Stimulated activated CD4-positive, alpha-beta T cell treated with anti-CD3 and anti-CD28 coated beads, TNF-alpha, amount 100 ng/mL, for 48 hours (primary cell): ENCODE measurements at regions not wholly inside any gene's neighbourhood (a gene's known extent, or its start where the extent isn't known, plus 50 kb on each side); places are given as distances from the start of the nearest gene placed in this dataset.
A peak's percentile ranks its signal among the peaks of the same experiment; 100 is the strongest.

Source experiments
- DNase-seq, 3 donors: peaks; one replicate each; pipeline ENCODE4 v3.0.0-alpha.2; 2020; ENCODE audit warnings: low read depth in 3 of 3

DNA sequence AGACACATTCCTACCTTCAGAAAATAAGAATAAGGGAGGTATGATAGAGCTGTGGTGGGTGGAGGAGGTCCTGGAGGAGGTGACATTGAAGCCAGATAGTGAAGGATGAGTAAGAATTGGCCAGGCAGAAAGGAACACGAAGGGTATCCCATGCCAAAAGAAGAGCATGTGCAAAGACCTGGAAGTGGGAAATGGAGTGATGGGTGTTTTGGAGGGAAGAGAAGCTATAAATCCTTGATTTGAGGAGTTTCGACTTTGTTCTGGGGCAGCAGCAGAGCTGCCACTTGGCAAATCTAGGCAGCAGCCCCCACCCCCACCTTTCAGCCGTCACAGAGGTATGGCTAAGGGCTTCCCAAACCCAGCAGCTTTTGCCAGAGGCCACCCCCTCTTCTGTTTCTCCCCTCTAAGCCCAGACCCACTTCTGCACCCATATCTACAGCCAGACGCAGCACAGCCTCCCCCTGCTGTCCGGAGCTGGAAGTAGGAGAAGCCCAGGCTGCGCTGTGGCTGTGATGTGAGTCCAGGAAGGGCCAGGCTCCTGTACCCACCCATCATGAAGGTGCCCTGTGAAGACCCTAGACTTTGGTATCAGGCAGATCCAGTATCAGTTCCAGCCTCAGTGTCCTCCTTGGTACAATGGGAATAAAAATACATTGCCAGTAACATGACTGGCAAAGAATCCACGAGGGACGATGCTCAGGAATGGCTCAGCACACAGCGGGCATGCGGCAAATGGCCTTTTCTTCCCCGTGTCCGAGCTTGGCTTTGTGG is 188.7 kb upstream of the LINGO1 start:
- peak; percentile 22 to 38 (median 24) for DNase-seq

- no peak for DNase-seq
Observed at GRCh38 chr15:77819851-77820728, 187.4 kb upstream of the LINGO1 start.

DNA sequence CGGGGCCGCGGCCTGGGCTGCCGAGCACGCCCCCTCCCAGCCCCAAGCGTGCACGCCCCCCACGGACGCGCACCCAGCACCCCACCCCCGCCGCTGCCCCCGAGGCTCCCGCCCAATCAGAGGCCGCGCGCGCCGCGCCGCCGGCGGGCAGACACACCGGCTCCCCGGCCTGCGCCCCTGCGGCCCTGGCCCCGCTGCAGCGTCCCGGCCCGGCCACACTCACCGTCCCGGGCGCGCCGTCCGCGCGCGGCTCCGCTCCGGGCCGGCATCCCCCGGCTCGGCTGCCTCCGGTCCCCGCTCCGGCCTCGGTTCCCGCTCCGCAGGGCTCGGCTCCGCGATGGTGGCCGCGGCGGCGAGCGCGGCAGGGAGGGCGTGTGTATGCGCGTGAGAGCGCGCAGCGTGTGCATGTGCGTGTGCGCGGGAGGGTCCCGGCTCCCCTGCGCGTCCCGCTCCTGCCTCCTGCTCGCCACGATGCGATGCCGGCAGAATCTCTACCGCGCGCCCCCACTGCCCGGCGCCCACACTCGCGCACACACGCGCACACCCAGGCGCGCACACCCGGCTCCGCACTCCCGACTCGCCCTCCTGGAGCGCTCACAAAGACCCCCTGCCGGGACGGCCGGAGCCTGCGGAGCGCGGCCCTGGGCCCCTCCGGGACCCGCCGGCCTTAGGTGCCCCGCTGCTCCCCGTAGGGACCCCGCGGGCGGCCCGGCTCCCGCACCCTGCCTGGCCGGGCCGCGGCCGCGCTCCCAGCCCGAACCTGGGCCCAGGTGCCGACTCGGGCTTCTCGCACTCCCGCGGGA is 186.5 kb upstream of the LINGO1 start:
- DNase-seq = no peak

GRCh38 chr15:77818484-77819047 is 185.9 kb upstream of the LINGO1 start:
- no peak for DNase-seq

- DNase-seq = no peak
Observed at GRCh38 chr15:77817434-77817833, 184.7 kb upstream of the LINGO1 start.

DNA sequence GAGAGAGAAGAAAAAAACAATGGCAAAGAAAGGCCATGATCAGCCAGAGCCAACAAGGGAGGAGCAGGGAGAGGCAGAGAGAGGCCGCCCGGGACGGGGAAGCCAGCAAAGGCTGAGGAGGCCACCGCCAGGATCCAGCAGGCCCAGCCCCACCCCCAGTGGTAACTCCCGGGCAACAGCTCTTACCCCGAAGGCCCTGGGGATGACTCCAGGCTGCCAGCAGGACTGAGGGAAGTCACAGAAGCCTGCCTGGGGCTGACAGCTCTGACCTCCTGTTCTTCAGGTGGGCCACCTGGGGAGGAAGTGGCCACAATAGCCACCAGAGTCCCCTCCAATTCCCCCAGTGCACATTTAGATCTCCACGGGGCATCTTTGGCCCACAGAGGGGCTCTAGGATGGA is 184.3 kb upstream of the LINGO1 start:
- DNase-seq = no peak

DNA sequence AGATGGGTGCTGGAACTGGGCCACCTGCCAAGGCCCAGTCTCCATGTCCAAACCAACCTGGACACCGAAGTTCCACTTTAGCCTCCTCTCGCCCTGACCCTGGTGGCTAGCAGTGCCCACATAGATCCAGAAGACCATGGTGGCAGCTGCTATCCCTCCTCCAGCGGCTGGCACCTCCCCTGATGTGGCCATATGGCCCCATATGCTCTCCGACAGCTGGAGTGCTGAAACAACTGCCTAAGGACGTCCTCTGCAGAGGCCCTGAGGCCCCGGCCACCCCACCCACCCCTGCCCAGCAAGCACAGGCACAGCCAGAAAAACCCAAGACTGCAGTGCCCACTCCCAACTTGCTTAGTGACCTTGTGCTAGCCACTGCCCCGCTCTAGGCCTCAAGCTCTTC is 182.3 kb upstream of the LINGO1 start:
- DNase-seq = no peak

GRCh38 chr15:77812664-77813063 is 180.0 kb upstream of the LINGO1 start:
- DNase-seq = no peak

DNA sequence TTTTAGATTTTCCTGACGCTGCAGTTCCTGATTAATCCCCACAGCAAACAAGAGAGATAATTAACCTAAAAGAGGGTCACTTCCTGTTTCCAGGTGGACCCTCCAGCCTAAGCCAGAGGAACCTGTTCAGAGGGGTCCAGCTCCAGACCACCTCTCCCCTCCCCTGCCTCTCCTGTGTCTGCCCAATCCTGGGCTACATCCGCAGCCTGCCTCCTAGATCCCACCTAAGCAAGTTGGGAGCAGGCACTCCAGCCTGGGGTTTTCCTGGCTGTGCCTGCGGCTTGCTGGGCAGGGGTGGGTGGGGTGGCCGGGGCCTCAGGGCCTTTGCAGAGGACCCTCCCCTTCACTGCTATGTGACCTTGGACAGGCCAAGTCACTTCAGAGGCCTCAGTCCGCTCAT is 178.6 kb upstream of the LINGO1 start:
- DNase-seq = no peak

DNA sequence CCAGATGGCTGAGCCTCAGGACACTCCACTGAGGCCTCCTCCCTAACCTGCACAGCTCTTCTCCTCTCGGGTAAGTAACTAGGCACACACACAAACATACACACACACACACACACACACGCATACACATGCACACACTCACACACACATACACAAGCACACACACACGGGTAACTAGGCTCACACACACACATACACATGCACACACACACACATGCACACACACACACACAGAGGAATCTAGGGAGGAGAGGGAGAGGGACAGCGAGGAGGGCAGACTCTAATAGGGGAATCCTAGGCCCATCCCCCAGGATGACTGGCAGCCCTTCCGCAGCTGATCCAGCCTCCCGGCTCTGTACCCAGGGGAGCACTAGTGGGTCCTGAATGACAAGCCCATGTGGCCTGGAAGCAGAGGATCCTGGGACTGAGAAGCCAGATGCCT is 177.4 kb upstream of the LINGO1 start:
- DNase-seq = no peak

GRCh38 chr15:77808581-77809177 is 176.0 kb upstream of the LINGO1 start:
- DNase-seq = no peak

DNA sequence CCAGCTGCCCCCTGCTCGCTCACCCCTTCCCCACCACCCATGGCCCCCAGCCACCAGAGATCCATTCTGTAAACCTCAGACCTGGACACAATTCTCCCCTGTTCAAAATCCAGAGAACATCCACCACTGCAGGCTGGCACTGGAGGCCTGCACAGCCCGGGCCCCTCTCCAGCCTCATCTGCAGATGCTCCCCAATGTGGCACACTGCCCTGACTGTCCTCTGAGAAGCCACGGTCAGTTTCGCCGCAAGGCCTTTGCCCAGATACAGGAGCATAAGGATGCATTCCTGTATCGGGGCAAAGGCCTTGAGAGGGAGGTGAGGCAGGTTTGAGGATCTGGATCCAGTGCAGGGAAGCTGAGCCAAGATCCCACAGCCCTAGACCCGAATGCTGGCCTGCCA is 175.4 kb upstream of the LINGO1 start:
- DNase-seq = no peak

- no peak for DNase-seq
Observed at GRCh38 chr15:77807611-77808010, 174.9 kb upstream of the LINGO1 start.

- DNase-seq = no peak
Observed at GRCh38 chr15:77807115-77807514, 174.4 kb upstream of the LINGO1 start.

GRCh38 chr15:77804210-77804609 is 171.5 kb upstream of the LINGO1 start:
- no peak for DNase-seq

DNA sequence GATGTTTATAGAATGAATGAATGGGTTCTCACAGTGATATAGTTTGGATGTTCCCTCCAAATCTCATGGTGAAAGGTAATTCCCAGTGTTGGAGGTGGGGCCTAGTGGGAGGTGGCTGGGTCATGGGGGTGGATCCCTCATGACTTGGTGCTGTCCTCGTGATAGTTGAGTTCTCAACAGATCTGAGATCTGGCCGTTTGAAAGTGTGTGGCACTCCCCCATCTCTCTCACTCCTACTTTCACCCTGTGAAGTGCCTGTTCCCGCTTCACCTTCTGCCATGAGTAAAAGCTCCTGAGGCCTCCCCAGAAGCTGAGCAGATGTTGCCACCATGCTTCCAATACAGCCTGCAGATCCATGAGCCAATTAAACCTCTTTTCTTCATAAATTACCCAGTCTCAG is 170.8 kb upstream of the LINGO1 start:
- DNase-seq = no peak

GRCh38 chr15:77800305-77800704 is 167.6 kb upstream of the LINGO1 start:
- DNase-seq = no peak

DNA sequence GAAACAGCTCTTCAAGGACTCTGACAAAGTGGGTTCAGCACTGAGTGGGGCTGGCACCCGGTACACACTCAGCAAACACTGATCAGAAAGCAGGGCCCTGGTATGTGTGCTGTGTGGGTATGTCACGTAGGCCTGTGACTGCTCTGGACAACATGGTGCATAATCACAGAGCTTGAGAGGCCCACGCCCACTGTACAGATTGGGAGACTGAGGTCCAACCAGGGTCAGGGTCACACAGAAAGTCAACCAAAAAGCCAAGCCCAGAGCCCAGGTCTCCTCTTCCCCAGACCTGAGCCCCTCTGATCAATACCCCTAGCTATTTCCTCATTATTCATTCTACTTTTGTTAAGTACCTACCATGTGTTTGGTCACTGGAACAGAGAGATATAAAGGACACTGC is 166.1 kb upstream of the LINGO1 start:
- no peak for DNase-seq

DNA sequence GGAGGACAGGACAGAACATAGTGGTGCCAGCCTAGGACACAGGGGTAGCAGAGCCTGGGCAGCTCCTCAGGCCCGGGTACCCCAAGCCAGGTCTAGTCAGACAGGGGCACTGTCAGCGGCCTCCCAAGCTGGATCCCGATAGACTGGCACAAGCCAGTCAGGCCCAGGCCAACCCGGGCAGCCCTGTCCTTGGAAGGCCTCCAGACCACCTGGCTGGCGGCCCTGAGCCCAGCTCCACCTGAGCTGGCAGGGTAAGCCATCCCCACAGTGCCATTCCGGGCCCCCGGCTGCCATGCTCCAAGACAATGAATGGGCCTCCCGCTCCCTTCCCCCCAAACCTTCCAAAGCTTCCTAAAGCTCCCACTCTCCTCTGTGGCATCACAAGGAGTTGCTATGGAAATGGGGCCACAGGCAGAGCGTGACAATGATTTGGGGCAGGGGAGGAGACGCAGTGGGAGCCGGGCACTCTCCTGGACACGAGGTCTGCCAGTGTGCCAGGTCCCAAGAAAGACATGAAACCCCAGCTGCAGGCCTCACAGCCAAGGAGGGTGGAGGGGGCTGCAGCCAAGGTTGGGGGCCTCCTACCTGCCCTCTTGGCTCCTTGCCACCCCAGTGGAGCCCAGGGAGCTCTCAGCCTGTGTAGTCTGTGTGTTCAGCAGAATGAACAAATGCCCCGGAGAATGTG is 165.6 kb upstream of the LINGO1 start:
- DNase-seq = no peak

DNA sequence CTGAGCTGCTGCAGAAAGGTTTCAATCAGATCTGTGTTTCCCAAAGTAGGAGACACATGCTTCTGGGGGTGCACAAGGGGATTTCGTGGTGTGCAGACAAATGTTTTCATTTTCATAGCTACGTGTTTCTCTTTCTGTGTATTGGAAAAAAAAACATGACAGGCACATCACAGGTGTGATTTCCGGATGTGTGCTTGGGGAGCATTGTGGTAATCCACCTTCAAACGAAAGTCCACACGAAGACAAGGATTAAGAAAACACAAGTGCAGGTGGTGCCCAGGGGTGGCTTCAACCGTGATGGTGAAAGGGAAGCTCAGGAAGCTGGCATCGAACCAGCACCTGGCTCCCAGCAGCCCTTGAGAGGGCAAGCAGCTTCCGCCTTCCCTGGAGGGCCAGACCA is 164.6 kb upstream of the LINGO1 start:
- DNase-seq = no peak
